ENCODE measurements at regions not wholly inside any gene's neighbourhood (a gene's known extent, or its start where the extent isn't known, plus 50 kb on each side); places are given as distances from the start of the nearest gene placed in this dataset.

- Histone ChIP-seq H3K4me1 (no peaks in the 10 kb centered on the region), H3K27ac (no peak overlapping the region), H3K9me3 (no peaks in the 10 kb centered on the region), H3K36me3 (no peaks in the 10 kb centered on the region), H3K4me3 (no peak overlapping the region), H3K27me3 (no peaks in the 10 kb centered on the region)
- TF ChIP-seq CTCF (IDR thresholded peaks at IDR 0.05) (no peak), POLR2A (IDR thresholded peaks at IDR 0.05) (no peak), POLR2AphosphoS5 (IDR thresholded peaks at IDR 0.05) (no peak), EP300 (IDR thresholded peaks at IDR 0.05) (no peak)
- ATAC-seq = no peak
- 89 to 100% methylated on average over 1 to 4 of the region's 4 CpGs for WGBS, 2 donors (ENCODE audit: low coverage in 1 of 2)
Observed at GRCh38 chr3:171960159-171960558, 79.2 kb upstream of the FNDC3B start.

- Histone ChIP-seq H3K36me3 (no peaks in the 10 kb centered on the region), H3K4me1 (peaks cover 0 to 9% (median 0%) of the 10 kb centered on the region in 3 donors), H3K27me3 (no peaks in the 10 kb centered on the region), H3K4me3 (no peak overlapping the region), H3K27ac (no peak overlapping the region), H3K9me3 (no peaks in the 10 kb centered on the region)
- WGBS, 2 donors (ENCODE audit: low coverage in 1 of 2) = 91% methylated on average over 6 to 7 of the region's 7 CpGs
- no peak for TF ChIP-seq POLR2AphosphoS5 (IDR thresholded peaks at IDR 0.05)
- no peak for TF ChIP-seq CTCF (IDR thresholded peaks at IDR 0.05)
- TF ChIP-seq EP300 (IDR thresholded peaks at IDR 0.05) = no peak
- no peak for TF ChIP-seq POLR2A (IDR thresholded peaks at IDR 0.05)
- ATAC-seq = no peak
Observed at GRCh38 chr3:171962137-171962720, 77.1 kb upstream of the FNDC3B start.

GRCh38 chr3:171963546-171963945 lies 75.8 kb upstream of the FNDC3B start:
- Histone ChIP-seq H3K36me3 (no peaks in the 10 kb centered on the region), H3K4me1 (peaks cover 0 to 13% (median 5%) of the 10 kb centered on the region in 3 donors), H3K27ac (no peak overlapping the region), H3K27me3 (no peaks in the 10 kb centered on the region), H3K9me3 (no peaks in the 10 kb centered on the region), H3K4me3 (no peak overlapping the region)
- no peak for ATAC-seq
- 97 to 100% methylated on average over 3 of the region's 3 CpGs for WGBS, 2 donors (ENCODE audit: low coverage in 1 of 2)
- TF ChIP-seq EP300 (IDR thresholded peaks at IDR 0.05) (no peak), CTCF (IDR thresholded peaks at IDR 0.05) (no peak), POLR2A (IDR thresholded peaks at IDR 0.05) (no peak), POLR2AphosphoS5 (IDR thresholded peaks at IDR 0.05) (no peak)

GRCh38 chr3:171965067-171965712 lies 74.2 kb upstream of the FNDC3B start:
- no peak for ATAC-seq
- Histone ChIP-seq H3K4me3 (no peak overlapping the region), H3K9me3 (no peaks in the 10 kb centered on the region), H3K36me3 (no peaks in the 10 kb centered on the region), H3K4me1 (peaks cover 0 to 13% (median 5%) of the 10 kb centered on the region in 3 donors), H3K27ac (no peak overlapping the region), H3K27me3 (no peaks in the 10 kb centered on the region)
- TF ChIP-seq CTCF (IDR thresholded peaks at IDR 0.05) (no peak), POLR2AphosphoS5 (IDR thresholded peaks at IDR 0.05) (no peak), POLR2A (IDR thresholded peaks at IDR 0.05) (no peak), EP300 (IDR thresholded peaks at IDR 0.05) (no peak)
- 91 to 95% methylated on average over 4 to 6 of the region's 6 CpGs for WGBS, 2 donors (ENCODE audit: low coverage in 1 of 2)

Data from gastroesophageal sphincter (tissue), 4 donors.